ENCODE measurements at regions not wholly inside any gene's neighbourhood (a gene's known extent, or its start where the extent isn't known, plus 50 kb on each side); places are given as distances from the start of the nearest gene placed in this dataset.

- Histone ChIP-seq H3K36me3 (ENCODE audit: control insufficient read depth in 1 of 2, insufficient read depth in 2 of 2, low read depth in 1 of 2, low read length in 2 of 2) (no peaks in the 10 kb centered on the region), H3K4me3 (ENCODE audit: insufficient read depth in 1 of 2, low read depth in 1 of 2, low read length in 2 of 2) (no peak overlapping the region), H3K4ac (ENCODE audit: low read depth in 1 of 2, low read length in 2 of 2) (no peak overlapping the region), H3K18ac (ENCODE audit: low read depth in 1 of 2, low read length in 2 of 2) (no peak overlapping the region), H3K27me3 (ENCODE audit: control insufficient read depth in 1 of 2, insufficient read depth in 1 of 2, low read length in 2 of 2) (no peaks in the 10 kb centered on the region), H4K91ac (ENCODE audit: low read length) (no peak overlapping the region), H3K14ac (ENCODE audit: low read length in 2 of 2) (no peak overlapping the region), H3K9ac (ENCODE audit: low read length) (peak overlapping the region; percentile 82), H2BK120ac (ENCODE audit: low read depth, low read length) (no peak overlapping the region), H3K79me1 (replicated peaks; ENCODE audit: low read length, poor library complexity, severe bottlenecking) (no peaks in the 10 kb centered on the region), H3K9me3 (ENCODE audit: control insufficient read depth, low read length) (no peaks in the 10 kb centered on the region), H2BK5ac (ENCODE audit: low read depth, low read length, poor library complexity, severe bottlenecking) (no peak overlapping the region), H2BK12ac (ENCODE audit: low read length in 2 of 2) (no peak overlapping the region), H3K4me2 (ENCODE audit: low read length, poor library complexity, severe bottlenecking) (no peak overlapping the region), H2BK15ac (ENCODE audit: low read depth, poor library complexity, severe bottlenecking) (no peak overlapping the region), H4K8ac (ENCODE audit: low read length) (no peak overlapping the region), H3K23ac (ENCODE audit: low read length in 2 of 2) (no peak overlapping the region), H3K4me1 (ENCODE audit: control insufficient read depth, insufficient read depth, low read depth, low read length) (peaks cover 2% of the 10 kb centered on the region), H2AK5ac (ENCODE audit: low read length, severe bottlenecking) (no peak overlapping the region), H2AFZ (ENCODE audit: low read depth, low read length) (no peak overlapping the region), H3K27ac (ENCODE audit: low read length, poor library complexity, severe bottlenecking) (no peak overlapping the region)
- no peak for DNase-seq
Observed at GRCh38 chr6:47145212-47145611, 103.1 kb upstream of the ADGRF1 start.

GRCh38 chr6:47144306-47144705 lies 102.2 kb upstream of the ADGRF1 start:
- no peak overlapping the region for H3K14ac ChIP-seq (ENCODE audit: low read length in 2 of 2)
- no peak overlapping the region for H3K23ac ChIP-seq (ENCODE audit: low read length in 2 of 2)
- peak overlapping the region; percentile 82 for H3K9ac ChIP-seq (ENCODE audit: low read length)
- H2BK12ac ChIP-seq (ENCODE audit: low read length in 2 of 2) = no peak overlapping the region
- peaks cover 2% of the 10 kb centered on the region for H3K4me1 ChIP-seq (ENCODE audit: control insufficient read depth, insufficient read depth, low read depth, low read length)
- no peak overlapping the region for H2BK120ac ChIP-seq (ENCODE audit: low read depth, low read length)
- no peak overlapping the region for H3K4ac ChIP-seq (ENCODE audit: low read depth in 1 of 2, low read length in 2 of 2)
- H3K27ac ChIP-seq (ENCODE audit: low read length, poor library complexity, severe bottlenecking) = no peak overlapping the region
- H2BK15ac ChIP-seq (ENCODE audit: low read depth, poor library complexity, severe bottlenecking) = no peak overlapping the region
- H3K9me3 ChIP-seq (ENCODE audit: control insufficient read depth, low read length) = no peaks in the 10 kb centered on the region
- peak; percentile 83 for DNase-seq
- H4K8ac ChIP-seq (ENCODE audit: low read length) = no peak overlapping the region
- no peaks in the 10 kb centered on the region for H3K27me3 ChIP-seq (ENCODE audit: control insufficient read depth in 1 of 2, insufficient read depth in 1 of 2, low read length in 2 of 2)
- no peak overlapping the region for H2BK5ac ChIP-seq (ENCODE audit: low read depth, low read length, poor library complexity, severe bottlenecking)
- H3K79me1 ChIP-seq (replicated peaks; ENCODE audit: low read length, poor library complexity, severe bottlenecking) = no peaks in the 10 kb centered on the region
- H3K36me3 ChIP-seq (ENCODE audit: control insufficient read depth in 1 of 2, insufficient read depth in 2 of 2, low read depth in 1 of 2, low read length in 2 of 2) = no peaks in the 10 kb centered on the region
- no peak overlapping the region for H2AFZ ChIP-seq (ENCODE audit: low read depth, low read length)
- H2AK5ac ChIP-seq (ENCODE audit: low read length, severe bottlenecking) = no peak overlapping the region
- no peak overlapping the region for H4K91ac ChIP-seq (ENCODE audit: low read length)
- no peak overlapping the region for H3K4me3 ChIP-seq (ENCODE audit: insufficient read depth in 1 of 2, low read depth in 1 of 2, low read length in 2 of 2)
- no peak overlapping the region for H3K18ac ChIP-seq (ENCODE audit: low read depth in 1 of 2, low read length in 2 of 2)
- 55% methylated on average over 2 of the region's 4 CpGs for WGBS
- no peak overlapping the region for H3K4me2 ChIP-seq (ENCODE audit: low read length, poor library complexity, severe bottlenecking)

GRCh38 chr6:47141963-47142362 lies 99.8 kb upstream of the ADGRF1 start:
- no peak overlapping the region for H2BK120ac ChIP-seq (ENCODE audit: low read depth, low read length)
- H3K14ac ChIP-seq (ENCODE audit: low read length in 2 of 2) = no peak overlapping the region
- H4K91ac ChIP-seq (ENCODE audit: low read length) = no peak overlapping the region
- H3K18ac ChIP-seq (ENCODE audit: low read depth in 1 of 2, low read length in 2 of 2) = no peak overlapping the region
- no CpG with 5 or more reads among the region's 2 CpGs for WGBS
- no peak overlapping the region for H3K9ac ChIP-seq (ENCODE audit: low read length)
- H4K8ac ChIP-seq (ENCODE audit: low read length) = no peak overlapping the region
- no peak overlapping the region for H3K4ac ChIP-seq (ENCODE audit: low read depth in 1 of 2, low read length in 2 of 2)
- peaks cover 2% of the 10 kb centered on the region for H3K4me1 ChIP-seq (ENCODE audit: control insufficient read depth, insufficient read depth, low read depth, low read length)
- H3K23ac ChIP-seq (ENCODE audit: low read length in 2 of 2) = no peak overlapping the region
- H3K27ac ChIP-seq (ENCODE audit: low read length, poor library complexity, severe bottlenecking) = no peak overlapping the region
- no peak overlapping the region for H2BK5ac ChIP-seq (ENCODE audit: low read depth, low read length, poor library complexity, severe bottlenecking)
- no peak overlapping the region for H3K4me2 ChIP-seq (ENCODE audit: low read length, poor library complexity, severe bottlenecking)
- H2BK12ac ChIP-seq (ENCODE audit: low read length in 2 of 2) = no peak overlapping the region
- no peaks in the 10 kb centered on the region for H3K27me3 ChIP-seq (ENCODE audit: control insufficient read depth in 1 of 2, insufficient read depth in 1 of 2, low read length in 2 of 2)
- no peak overlapping the region for H2BK15ac ChIP-seq (ENCODE audit: low read depth, poor library complexity, severe bottlenecking)
- no peak overlapping the region for H2AFZ ChIP-seq (ENCODE audit: low read depth, low read length)
- H3K4me3 ChIP-seq (ENCODE audit: insufficient read depth in 1 of 2, low read depth in 1 of 2, low read length in 2 of 2) = no peak overlapping the region
- no peak overlapping the region for H2AK5ac ChIP-seq (ENCODE audit: low read length, severe bottlenecking)
- DNase-seq = no peak
- H3K9me3 ChIP-seq (ENCODE audit: control insufficient read depth, low read length) = no peaks in the 10 kb centered on the region
- H3K36me3 ChIP-seq (ENCODE audit: control insufficient read depth in 1 of 2, insufficient read depth in 2 of 2, low read depth in 1 of 2, low read length in 2 of 2) = no peaks in the 10 kb centered on the region
- no peaks in the 10 kb centered on the region for H3K79me1 ChIP-seq (replicated peaks; ENCODE audit: low read length, poor library complexity, severe bottlenecking)

GRCh38 chr6:47141171-47141570 lies 99.0 kb upstream of the ADGRF1 start:
- Histone ChIP-seq H2BK15ac (ENCODE audit: low read depth, poor library complexity, severe bottlenecking) (no peak overlapping the region), H2BK5ac (ENCODE audit: low read depth, low read length, poor library complexity, severe bottlenecking) (no peak overlapping the region), H3K4me2 (ENCODE audit: low read length, poor library complexity, severe bottlenecking) (no peak overlapping the region), H4K91ac (ENCODE audit: low read length) (no peak overlapping the region), H4K8ac (ENCODE audit: low read length) (no peak overlapping the region), H3K9me3 (ENCODE audit: control insufficient read depth, low read length) (no peaks in the 10 kb centered on the region), H3K27ac (ENCODE audit: low read length, poor library complexity, severe bottlenecking) (no peak overlapping the region), H3K18ac (ENCODE audit: low read depth in 1 of 2, low read length in 2 of 2) (no peak overlapping the region), H3K4me1 (ENCODE audit: control insufficient read depth, insufficient read depth, low read depth, low read length) (no peaks in the 10 kb centered on the region), H3K79me1 (replicated peaks; ENCODE audit: low read length, poor library complexity, severe bottlenecking) (no peaks in the 10 kb centered on the region), H3K9ac (ENCODE audit: low read length) (no peak overlapping the region), H2AK5ac (ENCODE audit: low read length, severe bottlenecking) (no peak overlapping the region), H3K23ac (ENCODE audit: low read length in 2 of 2) (no peak overlapping the region), H2BK120ac (ENCODE audit: low read depth, low read length) (no peak overlapping the region), H3K36me3 (ENCODE audit: control insufficient read depth in 1 of 2, insufficient read depth in 2 of 2, low read depth in 1 of 2, low read length in 2 of 2) (no peaks in the 10 kb centered on the region), H3K14ac (ENCODE audit: low read length in 2 of 2) (no peak overlapping the region), H2AFZ (ENCODE audit: low read depth, low read length) (no peak overlapping the region), H3K4ac (ENCODE audit: low read depth in 1 of 2, low read length in 2 of 2) (no peak overlapping the region), H3K4me3 (ENCODE audit: insufficient read depth in 1 of 2, low read depth in 1 of 2, low read length in 2 of 2) (no peak overlapping the region), H3K27me3 (ENCODE audit: control insufficient read depth in 1 of 2, insufficient read depth in 1 of 2, low read length in 2 of 2) (no peaks in the 10 kb centered on the region), H2BK12ac (ENCODE audit: low read length in 2 of 2) (no peak overlapping the region)
- WGBS = 96% methylated on average over 3 of the region's 3 CpGs
- DNase-seq = no peak
